ENCODE measurements at regions not wholly inside any gene's neighbourhood (a gene's known extent, or its start where the extent isn't known, plus 50 kb on each side); places are given as distances from the start of the nearest gene placed in this dataset.

DNA sequence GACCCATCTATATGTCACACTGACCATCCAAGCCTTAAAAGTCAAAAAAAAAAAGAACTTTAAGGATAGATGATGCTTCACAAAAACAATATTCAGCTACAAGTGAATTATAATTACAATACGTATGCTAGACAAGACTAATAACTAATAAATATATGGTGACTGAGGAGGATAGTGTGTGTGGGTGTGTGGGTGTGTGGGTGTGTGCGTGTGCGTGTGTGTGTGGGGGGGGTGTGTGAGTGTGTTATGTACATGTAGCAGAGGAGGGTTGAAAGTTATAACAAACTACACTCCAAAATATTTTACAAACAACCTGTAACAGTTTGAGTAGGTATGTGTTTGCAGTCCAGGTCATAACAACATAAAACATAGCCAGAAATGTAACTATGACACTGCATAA lies 159.2 kb upstream of the RBBP8 start:
- TF ChIP-seq, protein P1, sequence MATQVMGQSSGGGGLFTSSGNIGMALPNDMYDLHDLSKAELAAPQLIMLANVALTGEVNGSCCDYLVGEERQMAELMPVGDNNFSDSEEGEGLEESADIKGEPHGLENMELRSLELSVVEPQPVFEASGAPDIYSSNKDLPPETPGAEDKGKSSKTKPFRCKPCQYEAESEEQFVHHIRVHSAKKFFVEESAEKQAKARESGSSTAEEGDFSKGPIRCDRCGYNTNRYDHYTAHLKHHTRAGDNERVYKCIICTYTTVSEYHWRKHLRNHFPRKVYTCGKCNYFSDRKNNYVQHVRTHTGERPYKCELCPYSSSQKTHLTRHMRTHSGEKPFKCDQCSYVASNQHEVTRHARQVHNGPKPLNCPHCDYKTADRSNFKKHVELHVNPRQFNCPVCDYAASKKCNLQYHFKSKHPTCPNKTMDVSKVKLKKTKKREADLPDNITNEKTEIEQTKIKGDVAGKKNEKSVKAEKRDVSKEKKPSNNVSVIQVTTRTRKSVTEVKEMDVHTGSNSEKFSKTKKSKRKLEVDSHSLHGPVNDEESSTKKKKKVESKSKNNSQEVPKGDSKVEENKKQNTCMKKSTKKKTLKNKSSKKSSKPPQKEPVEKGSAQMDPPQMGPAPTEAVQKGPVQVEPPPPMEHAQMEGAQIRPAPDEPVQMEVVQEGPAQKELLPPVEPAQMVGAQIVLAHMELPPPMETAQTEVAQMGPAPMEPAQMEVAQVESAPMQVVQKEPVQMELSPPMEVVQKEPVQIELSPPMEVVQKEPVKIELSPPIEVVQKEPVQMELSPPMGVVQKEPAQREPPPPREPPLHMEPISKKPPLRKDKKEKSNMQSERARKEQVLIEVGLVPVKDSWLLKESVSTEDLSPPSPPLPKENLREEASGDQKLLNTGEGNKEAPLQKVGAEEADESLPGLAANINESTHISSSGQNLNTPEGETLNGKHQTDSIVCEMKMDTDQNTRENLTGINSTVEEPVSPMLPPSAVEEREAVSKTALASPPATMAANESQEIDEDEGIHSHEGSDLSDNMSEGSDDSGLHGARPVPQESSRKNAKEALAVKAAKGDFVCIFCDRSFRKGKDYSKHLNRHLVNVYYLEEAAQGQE (IDR thresholded peaks at IDR 0.05; ENCODE audit: insufficient replicate concordance, low read depth), result no peak
- TF ChIP-seq CTCF (IDR thresholded peaks at IDR 0.05; ENCODE audit: insufficient read depth, low read length) (no peak), POLR2AphosphoS5 (IDR thresholded peaks at IDR 0.05; ENCODE audit: low read depth) (no peak)
- DNase-seq (ENCODE audit: low read depth in 1 of 2, low spot score in 1 of 2), result no peak
- H3K27me3 ChIP-seq (ENCODE audit: insufficient read depth, poor library complexity, severe bottlenecking), result peaks cover 2% of the 10 kb centered on the region
- H3K27ac ChIP-seq (replicated peaks), result no peak overlapping the region
- H3K4me3 ChIP-seq (replicated peaks; ENCODE audit: insufficient read depth, low read length), result no peak overlapping the region

DNA sequence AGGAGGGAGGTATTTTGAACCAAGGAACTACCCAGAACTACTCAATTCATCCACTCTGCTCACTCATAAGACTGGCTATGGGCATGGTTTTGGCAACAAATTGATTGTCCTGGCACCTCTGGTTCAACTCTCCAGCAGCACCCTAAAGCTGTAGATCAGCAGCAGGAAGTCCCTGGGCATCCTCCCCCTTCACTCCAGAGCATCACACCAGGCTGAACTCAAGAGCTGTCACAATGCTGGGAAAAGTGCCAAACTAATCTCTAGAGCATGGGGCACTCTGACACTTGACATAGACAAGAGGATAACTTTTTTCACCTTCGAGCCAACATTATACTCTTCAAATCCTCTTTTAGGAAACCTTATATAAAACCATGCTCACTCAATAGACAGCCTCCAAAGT lies 154.1 kb upstream of the RBBP8 start:
- H3K27me3 ChIP-seq (ENCODE audit: insufficient read depth, poor library complexity, severe bottlenecking), result peaks cover 15% of the 10 kb centered on the region
- TF ChIP-seq SPI1 (IDR thresholded peaks at IDR 0.05; ENCODE audit: borderline replicate concordance, low read depth) (no peak), POLR2AphosphoS5 (IDR thresholded peaks at IDR 0.05; ENCODE audit: low read depth) (no peak), CTCF (IDR thresholded peaks at IDR 0.05; ENCODE audit: insufficient read depth, low read length) (no peak), GABPA (IDR thresholded peaks at IDR 0.05; ENCODE audit: low read depth) (no peak)
- TF ChIP-seq, protein P1 (IDR thresholded peaks at IDR 0.05; ENCODE audit: insufficient replicate concordance, low read depth), result no peak
- H3K27ac ChIP-seq (replicated peaks), result no peak overlapping the region
- no peak for DNase-seq (ENCODE audit: low read depth in 1 of 2, low spot score in 1 of 2)
- no peak overlapping the region for H3K4me3 ChIP-seq (replicated peaks; ENCODE audit: insufficient read depth, low read length)

DNA sequence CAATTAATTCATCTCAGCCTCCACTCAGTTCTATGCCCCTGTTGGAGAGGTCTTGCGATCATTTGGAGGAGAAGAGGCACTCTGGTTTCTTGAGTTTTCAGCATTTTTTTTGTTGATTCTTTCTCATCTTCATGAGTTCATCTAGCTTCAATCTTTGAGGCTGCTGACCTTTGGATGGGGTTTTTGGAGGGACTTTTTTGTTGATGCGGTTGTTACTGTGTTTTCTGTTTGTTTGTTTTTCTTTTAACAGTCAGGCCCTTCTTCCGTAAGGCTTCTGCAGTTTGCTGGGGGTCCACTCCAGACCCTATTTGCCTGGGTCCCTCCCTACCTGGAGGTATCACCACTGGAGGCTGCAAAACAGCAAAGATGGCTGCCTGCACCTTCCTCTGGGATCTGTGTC lies 149.9 kb upstream of the RBBP8 start:
- peaks cover 22% of the 10 kb centered on the region for H3K27me3 ChIP-seq (ENCODE audit: insufficient read depth, poor library complexity, severe bottlenecking)
- H3K27ac ChIP-seq (replicated peaks), result no peak overlapping the region
- H3K4me3 ChIP-seq (replicated peaks; ENCODE audit: insufficient read depth, low read length), result no peak overlapping the region
- no peak for TF ChIP-seq CTCF (IDR thresholded peaks at IDR 0.05; ENCODE audit: insufficient read depth, low read length)
- DNase-seq (ENCODE audit: low read depth in 1 of 2, low spot score in 1 of 2), result no peak

DNA sequence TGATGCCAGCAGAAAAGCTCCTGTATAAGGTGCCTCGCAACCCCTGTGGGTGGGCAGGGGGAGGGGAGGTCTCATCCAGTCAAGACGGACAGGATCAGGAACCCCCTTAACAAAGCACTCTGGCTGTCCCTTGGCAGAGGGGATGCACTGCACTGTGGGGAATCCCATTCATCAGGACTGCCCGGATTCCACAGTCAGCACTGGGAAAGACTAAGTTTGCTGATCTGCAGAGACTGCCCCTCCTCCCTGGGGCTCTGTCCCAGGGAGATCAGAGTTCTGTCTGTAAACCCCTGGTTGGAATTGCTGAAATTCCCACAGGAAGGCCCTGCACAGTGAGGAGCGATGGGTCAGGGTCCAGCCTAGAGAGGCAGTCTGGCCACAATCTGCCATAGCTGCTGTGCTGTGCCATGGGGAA lies 149.5 kb upstream of the RBBP8 start:
- Histone ChIP-seq H3K4me3 (replicated peaks; ENCODE audit: insufficient read depth, low read length) (no peak overlapping the region), H3K27me3 (ENCODE audit: insufficient read depth, poor library complexity, severe bottlenecking) (peaks cover 23% of the 10 kb centered on the region), H3K27ac (replicated peaks) (no peak overlapping the region)
- no peak for TF ChIP-seq GABPA (IDR thresholded peaks at IDR 0.05; ENCODE audit: low read depth)
- TF ChIP-seq, protein P1 (IDR thresholded peaks at IDR 0.05; ENCODE audit: insufficient replicate concordance, low read depth), result no peak
- TF ChIP-seq CTCF (IDR thresholded peaks at IDR 0.05; ENCODE audit: insufficient read depth, low read length), result no peak
- TF ChIP-seq SPI1 (IDR thresholded peaks at IDR 0.05; ENCODE audit: borderline replicate concordance, low read depth), result no peak
- TF ChIP-seq POLR2AphosphoS5 (IDR thresholded peaks at IDR 0.05; ENCODE audit: low read depth), result no peak
- no peak for DNase-seq (ENCODE audit: low read depth in 1 of 2, low spot score in 1 of 2)

Measured in HL-60 (cell line).